COLO829 (cell line): ENCODE measurements at regions not wholly inside any gene's neighbourhood (a gene's known extent, or its start where the extent isn't known, plus 50 kb on each side); places are given as distances from the start of the nearest gene placed in this dataset.
A peak's percentile ranks its signal among the peaks of the same experiment; 100 is the strongest.
"Not testable (repeated sequence)": the region's sequence is repeated elsewhere in the genome, so short reads cannot be mapped to it uniquely, and the experiment has no call there.

Experiments
- DNase-seq: peaks from one replicate; pipeline ENCODE4 v3.0.0; 2012; ENCODE audit warnings: low spot score

GRCh38 chr11:93032580-93032979 lies 63.1 kb downstream of the MTNR1B start:
- DNase-seq = no peak

- no peak for DNase-seq
Observed at GRCh38 chr11:93033093-93033492, 63.6 kb downstream of the MTNR1B start.

- DNase-seq = no peak
Observed at GRCh38 chr11:93034031-93034722, 64.7 kb downstream of the MTNR1B start.

- no peak for DNase-seq
Observed at GRCh38 chr11:93034723-93035039, 65.2 kb downstream of the MTNR1B start.

- no peak for DNase-seq
Observed at GRCh38 chr11:93038521-93038920, 69.1 kb downstream of the MTNR1B start.

GRCh38 chr11:93039531-93040240 lies 70.2 kb downstream of the MTNR1B start:
- no peak for DNase-seq

GRCh38 chr11:93041682-93042081 lies 72.2 kb downstream of the MTNR1B start:
- no peak for DNase-seq

- DNase-seq = not testable (repeated sequence)
Observed at GRCh38 chr11:93043186-93043585, 73.7 kb downstream of the MTNR1B start.

- no peak for DNase-seq
Observed at GRCh38 chr11:93049740-93050139, 80.3 kb downstream of the MTNR1B start.

GRCh38 chr11:93051186-93051585 lies 81.7 kb downstream of the MTNR1B start:
- DNase-seq = no peak

GRCh38 chr11:93053864-93054263 lies 84.4 kb downstream of the MTNR1B start:
- DNase-seq = no peak

GRCh38 chr11:93054279-93054678 lies 84.8 kb downstream of the MTNR1B start:
- DNase-seq = no peak

GRCh38 chr11:93054881-93055280 lies 85.4 kb downstream of the MTNR1B start:
- peak; percentile 51 for DNase-seq

GRCh38 chr11:93059117-93059957 lies 89.9 kb downstream of the MTNR1B start:
- no peak for DNase-seq

- DNase-seq = no peak
Observed at GRCh38 chr11:93063086-93063485, 93.6 kb downstream of the MTNR1B start.

- DNase-seq = not testable (repeated sequence)
Observed at GRCh38 chr11:93065074-93065674, 95.7 kb downstream of the MTNR1B start.

GRCh38 chr11:93067881-93068390 lies 98.5 kb downstream of the MTNR1B start:
- no peak for DNase-seq

- no peak for DNase-seq
Observed at GRCh38 chr11:93072229-93072914, 102.9 kb downstream of the MTNR1B start.

GRCh38 chr11:93073026-93073425 lies 103.6 kb downstream of the MTNR1B start:
- no peak for DNase-seq

GRCh38 chr11:93073508-93074280 lies 104.2 kb downstream of the MTNR1B start:
- DNase-seq = no peak

- no peak for DNase-seq
Observed at GRCh38 chr11:93074352-93074751, 104.9 kb downstream of the MTNR1B start.
